ENCODE measurements at regions not wholly inside any gene's neighbourhood (a gene's known extent, or its start where the extent isn't known, plus 50 kb on each side); places are given as distances from the start of the nearest gene placed in this dataset.

- no peak for TF ChIP-seq RAD21 (IDR thresholded peaks at IDR 0.05; ENCODE audit: insufficient read depth, low read depth, low read length)
- TF ChIP-seq, protein P1, sequence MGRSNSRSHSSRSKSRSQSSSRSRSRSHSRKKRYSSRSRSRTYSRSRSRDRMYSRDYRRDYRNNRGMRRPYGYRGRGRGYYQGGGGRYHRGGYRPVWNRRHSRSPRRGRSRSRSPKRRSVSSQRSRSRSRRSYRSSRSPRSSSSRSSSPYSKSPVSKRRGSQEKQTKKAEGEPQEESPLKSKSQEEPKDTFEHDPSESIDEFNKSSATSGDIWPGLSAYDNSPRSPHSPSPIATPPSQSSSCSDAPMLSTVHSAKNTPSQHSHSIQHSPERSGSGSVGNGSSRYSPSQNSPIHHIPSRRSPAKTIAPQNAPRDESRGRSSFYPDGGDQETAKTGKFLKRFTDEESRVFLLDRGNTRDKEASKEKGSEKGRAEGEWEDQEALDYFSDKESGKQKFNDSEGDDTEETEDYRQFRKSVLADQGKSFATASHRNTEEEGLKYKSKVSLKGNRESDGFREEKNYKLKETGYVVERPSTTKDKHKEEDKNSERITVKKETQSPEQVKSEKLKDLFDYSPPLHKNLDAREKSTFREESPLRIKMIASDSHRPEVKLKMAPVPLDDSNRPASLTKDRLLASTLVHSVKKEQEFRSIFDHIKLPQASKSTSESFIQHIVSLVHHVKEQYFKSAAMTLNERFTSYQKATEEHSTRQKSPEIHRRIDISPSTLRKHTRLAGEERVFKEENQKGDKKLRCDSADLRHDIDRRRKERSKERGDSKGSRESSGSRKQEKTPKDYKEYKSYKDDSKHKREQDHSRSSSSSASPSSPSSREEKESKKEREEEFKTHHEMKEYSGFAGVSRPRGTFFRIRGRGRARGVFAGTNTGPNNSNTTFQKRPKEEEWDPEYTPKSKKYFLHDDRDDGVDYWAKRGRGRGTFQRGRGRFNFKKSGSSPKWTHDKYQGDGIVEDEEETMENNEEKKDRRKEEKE (IDR thresholded peaks at IDR 0.05): no peak
Measured at GRCh38 chr12:29008786-29009185, 140.3 kb upstream of the FAR2 start.
